H9 (cell line): ENCODE measurements at regions not wholly inside any gene's neighbourhood (a gene's known extent, or its start where the extent isn't known, plus 50 kb on each side); places are given as distances from the start of the nearest gene placed in this dataset.

Experiments used
- DNase-seq: peaks from one replicate; pipeline ENCODE4 v3.0.0-alpha.2; 2017
- H2AFZ ChIP-seq: one replicate; pipeline ENCODE4 v1.6.1; 2013; ENCODE audit warnings: mild to moderate bottlenecking, low read length, control low read depth, moderate library complexity
- H2AK5ac ChIP-seq: 2 replicates; pipeline ENCODE4 v1.6.1; 2013; ENCODE audit warnings: low read length, control low read depth, mixed read lengths; ENCODE audit not compliant: insufficient read length
- H2BK120ac ChIP-seq: one replicate; pipeline ENCODE4 v1.6.1; 2013; ENCODE audit warnings: low read depth, mild to moderate bottlenecking, low read length, control low read depth, inconsistent platforms; ENCODE audit not compliant: poor library complexity, severe bottlenecking
- H2BK12ac ChIP-seq: 2 replicates; pipeline ENCODE4 v1.6.1; 2013; ENCODE audit warnings: low read length, control low read depth, mixed read lengths, low read depth; ENCODE audit not compliant: insufficient read length
- H2BK15ac ChIP-seq: 2 replicates; pipeline ENCODE4 v1.6.1; 2013; ENCODE audit warnings: low read depth, low read length, control low read depth
- H2BK20ac ChIP-seq: one replicate; pipeline ENCODE4 v1.6.1; 2013; ENCODE audit warnings: low read depth, mild to moderate bottlenecking, low read length, control low read depth, inconsistent platforms; ENCODE audit not compliant: poor library complexity, severe bottlenecking
- H2BK5ac ChIP-seq: 2 replicates; pipeline ENCODE4 v1.6.1; 2013; ENCODE audit warnings: low read length, control low read depth, mixed read lengths; ENCODE audit not compliant: insufficient read length
- H3K14ac ChIP-seq: 2 replicates; pipeline ENCODE4 v1.6.1; 2013; ENCODE audit warnings: low read length, control low read depth; ENCODE audit not compliant: insufficient read depth
- H3K18ac ChIP-seq: 2 replicates; pipeline ENCODE4 v1.6.1; 2013; ENCODE audit warnings: low read depth, mild to moderate bottlenecking, mixed read lengths, low read length, control low read depth; ENCODE audit not compliant: insufficient read length
- H3K23ac ChIP-seq: 2 replicates; pipeline ENCODE4 v1.6.1; 2013; ENCODE audit warnings: low read length, control low read depth, mixed read lengths, low read depth; ENCODE audit not compliant: insufficient read length
- H3K23me2 ChIP-seq: 2 replicates; pipeline ENCODE4 v1.6.1; 2013; ENCODE audit warnings: low read depth, mild to moderate bottlenecking, mixed read lengths, low read length, control low read depth; ENCODE audit not compliant: insufficient read length, poor library complexity, severe bottlenecking
- H3K27ac ChIP-seq: 2 replicates; pipeline ENCODE4 v1.5.1; 2013; ENCODE audit warnings: low read length, control low read depth, mixed read lengths, low read depth; ENCODE audit not compliant: insufficient read length
- H3K27me3 ChIP-seq: 2 replicates; pipeline ENCODE4 v1.6.1; 2013; ENCODE audit warnings: low read length, control low read depth, inconsistent platforms; ENCODE audit not compliant: insufficient read depth
- H3K4ac ChIP-seq: 2 replicates; pipeline ENCODE4 v1.6.1; 2013; ENCODE audit warnings: low read depth, mild to moderate bottlenecking, control low read depth, inconsistent platforms, low read length, moderate library complexity
- H3K4me1 ChIP-seq: 2 replicates; pipeline ENCODE4 v1.6.1; 2013; ENCODE audit warnings: low read length, control low read depth, inconsistent platforms; ENCODE audit not compliant: insufficient read depth
- H3K4me2 ChIP-seq: 2 replicates; pipeline ENCODE4 v1.6.1; 2013; ENCODE audit warnings: low read length, control low read depth, mixed read lengths; ENCODE audit not compliant: insufficient read length, insufficient read depth
- H3K56ac ChIP-seq: 2 replicates; pipeline ENCODE4 v1.6.1; 2013; ENCODE audit warnings: low read depth, mild to moderate bottlenecking, mixed read lengths, low read length, control low read depth; ENCODE audit not compliant: insufficient read length
- H3K79me1 ChIP-seq: 2 replicates; pipeline ENCODE4 v1.6.1; 2013; ENCODE audit warnings: low read depth, mild to moderate bottlenecking, moderate library complexity, low read length, control low read depth, inconsistent platforms; ENCODE audit not compliant: insufficient read depth, poor library complexity, severe bottlenecking
- H3K79me2 ChIP-seq: 2 replicates; pipeline ENCODE4 v1.6.1; 2013; ENCODE audit warnings: low read length, control low read depth, inconsistent platforms; ENCODE audit not compliant: insufficient read depth
- H3K9ac ChIP-seq: 2 replicates; pipeline ENCODE4 v1.6.1; 2013; ENCODE audit warnings: low read length, control low read depth, mixed read lengths; ENCODE audit not compliant: insufficient read length; ENCODE audit errors: extremely low read depth
- H3K9me3 ChIP-seq: one replicate; pipeline ENCODE4 v1.6.1; 2013; ENCODE audit warnings: low read depth, low read length, inconsistent platforms; ENCODE audit not compliant: control insufficient read depth
- H3T11ph ChIP-seq: one replicate; pipeline ENCODE4 v1.6.1; 2013; ENCODE audit warnings: mild to moderate bottlenecking, low read length, control low read depth, inconsistent platforms
- H4K20me1 ChIP-seq: one replicate; pipeline ENCODE4 v1.6.1; 2013; ENCODE audit not compliant: control insufficient read depth, insufficient read length, insufficient read depth
- H4K5ac ChIP-seq: 2 replicates; pipeline ENCODE4 v1.6.1; 2013; ENCODE audit warnings: low read depth, mild to moderate bottlenecking, mixed read lengths, low read length, control low read depth; ENCODE audit not compliant: insufficient read length
- H4K8ac ChIP-seq: replicated peaks from 2 replicates; pipeline ENCODE4 v1.6.1; 2013; ENCODE audit warnings: low read length, control low read depth, mixed read lengths, low read depth; ENCODE audit not compliant: insufficient read length
- H4K91ac ChIP-seq: 2 replicates; pipeline ENCODE4 v1.6.1; 2013; ENCODE audit warnings: low read depth, mild to moderate bottlenecking, moderate library complexity, mixed read lengths, low read length, control low read depth; ENCODE audit not compliant: insufficient read length
- H3K27ac Mint-ChIP-seq, 3 experiments: 2 replicates in 2 of 3; 3 replicates in 1 of 3; pipeline ENCODE4 v1.8.0; 2020 to 2021; ENCODE audit warnings: mixed read lengths in 3 of 3, mild to moderate bottlenecking in 1 of 3, moderate library complexity in 1 of 3
- H3K27me3 Mint-ChIP-seq: 2 replicates; pipeline ENCODE4 v1.8.0; 2021; ENCODE audit warnings: low read depth, mild to moderate bottlenecking, moderate library complexity, mixed read lengths
- H3K36me3 Mint-ChIP-seq, 3 experiments: 2 replicates in 2 of 3; 3 replicates in 1 of 3; pipeline ENCODE4 v1.8.0; 2020 to 2021; ENCODE audit warnings: low read depth in 3 of 3, mixed read lengths in 3 of 3; ENCODE audit not compliant: insufficient read depth in 1 of 3
- H3K4me1 Mint-ChIP-seq, 2 experiments: 2 replicates each; pipeline ENCODE4 v1.8.0; 2020; ENCODE audit warnings: mixed read lengths in 2 of 2
- H3K4me3 Mint-ChIP-seq, 2 experiments: 2 replicates in 1 of 2; 3 replicates in 1 of 2; pipeline ENCODE4 v1.8.0; 2020 to 2021; ENCODE audit warnings: mild to moderate bottlenecking in 2 of 2, mixed read lengths in 2 of 2, moderate library complexity in 1 of 2
- H3K9me3 Mint-ChIP-seq, 2 experiments: 2 replicates in 1 of 2; 3 replicates in 1 of 2; pipeline ENCODE4 v1.8.0; 2020; ENCODE audit warnings: mild to moderate bottlenecking in 2 of 2, mixed read lengths in 2 of 2, moderate library complexity in 1 of 2
- WGBS: extraction: QIAGEN DNeasy Blood & Tissue Kit; methylation state at CpG from one replicate; pipeline ENCODE4 v1.1.7; 2013; ENCODE audit warnings: missing lambda C conversion rate, low lambda C conversion rate, mixed read lengths; ENCODE audit not compliant: insufficient read length; ENCODE audit errors: extremely low coverage; 5-methylcytosine and 5-hydroxymethylcytosine counted together
- TF ChIP-seq, protein P1 (sequence below): fragments of 200-600 bp; sonication (generic); conservative IDR thresholded peaks from 3 replicates; pipeline ENCODE4 v1.8.0; 2021; ENCODE audit warnings: antibody characterized with exemption, mild to moderate bottlenecking

DNA sequence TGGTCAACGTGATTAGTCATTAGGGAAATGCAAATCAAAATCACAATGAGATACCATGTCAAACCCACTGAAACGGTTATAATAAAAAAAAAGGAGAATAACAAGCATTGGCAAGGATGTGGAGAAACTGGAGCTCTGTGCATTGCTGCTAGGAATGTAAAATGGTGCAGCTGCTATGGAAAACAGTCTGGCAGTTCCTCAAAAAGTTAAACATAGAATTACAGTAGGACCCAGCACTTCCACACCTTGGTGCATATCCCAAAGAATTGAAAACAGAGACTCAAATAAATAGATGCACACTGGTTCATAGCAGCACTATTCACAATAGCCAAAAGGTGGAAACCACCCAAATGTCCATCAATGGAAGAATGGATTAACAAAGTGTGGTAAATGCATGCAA lies 201.5 kb upstream of the TUT7 start:
- no peak for DNase-seq
- WGBS: no CpG with 5 or more reads among the region's 2 CpGs
- Histone ChIP-seq H2BK5ac (no peak overlapping the region), H3K4me2 (no peak overlapping the region), H2BK15ac (no peak overlapping the region), H3K23me2 (no peaks in the 10 kb centered on the region), H3K56ac (no peak overlapping the region), H4K91ac (no peak overlapping the region), H4K8ac (no peak overlapping the region), H2BK12ac (no peak overlapping the region), H3K23ac (no peak overlapping the region), H3K27me3 (no peaks in the 10 kb centered on the region), H3K79me2 (no peaks in the 10 kb centered on the region), H4K5ac (no peak overlapping the region), H3K4me1 (no peaks in the 10 kb centered on the region), H3T11ph (no peak overlapping the region), H3K79me1 (no peaks in the 10 kb centered on the region), H3K4ac (no peak overlapping the region), H2AFZ (no peak overlapping the region), H2BK20ac (no peak overlapping the region), H3K9ac (no peak overlapping the region), H3K18ac (no peak overlapping the region), H3K27ac (no peak overlapping the region), H3K9me3 (no peaks in the 10 kb centered on the region), H2BK120ac (no peak overlapping the region), H4K20me1 (no peaks in the 10 kb centered on the region), H3K14ac (no peak overlapping the region), H2AK5ac (no peak overlapping the region)
- no peak overlapping the region for H3K4me3 Mint-ChIP-seq
- TF ChIP-seq, protein P1, sequence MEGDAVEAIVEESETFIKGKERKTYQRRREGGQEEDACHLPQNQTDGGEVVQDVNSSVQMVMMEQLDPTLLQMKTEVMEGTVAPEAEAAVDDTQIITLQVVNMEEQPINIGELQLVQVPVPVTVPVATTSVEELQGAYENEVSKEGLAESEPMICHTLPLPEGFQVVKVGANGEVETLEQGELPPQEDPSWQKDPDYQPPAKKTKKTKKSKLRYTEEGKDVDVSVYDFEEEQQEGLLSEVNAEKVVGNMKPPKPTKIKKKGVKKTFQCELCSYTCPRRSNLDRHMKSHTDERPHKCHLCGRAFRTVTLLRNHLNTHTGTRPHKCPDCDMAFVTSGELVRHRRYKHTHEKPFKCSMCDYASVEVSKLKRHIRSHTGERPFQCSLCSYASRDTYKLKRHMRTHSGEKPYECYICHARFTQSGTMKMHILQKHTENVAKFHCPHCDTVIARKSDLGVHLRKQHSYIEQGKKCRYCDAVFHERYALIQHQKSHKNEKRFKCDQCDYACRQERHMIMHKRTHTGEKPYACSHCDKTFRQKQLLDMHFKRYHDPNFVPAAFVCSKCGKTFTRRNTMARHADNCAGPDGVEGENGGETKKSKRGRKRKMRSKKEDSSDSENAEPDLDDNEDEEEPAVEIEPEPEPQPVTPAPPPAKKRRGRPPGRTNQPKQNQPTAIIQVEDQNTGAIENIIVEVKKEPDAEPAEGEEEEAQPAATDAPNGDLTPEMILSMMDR: no peak
- peaks cover 5 to 11% of the 10 kb centered on the region in 2 experiments for H3K4me1 Mint-ChIP-seq
- peaks cover 3% of the 10 kb centered on the region; the same call in 1 of the 2 replicates for H3K27me3 Mint-ChIP-seq
- H3K36me3 Mint-ChIP-seq: no peaks in the 10 kb centered on the region
- H3K27ac Mint-ChIP-seq: no peak overlapping the region
- H3K9me3 Mint-ChIP-seq: no peaks in the 10 kb centered on the region
